Parathyroid adenoma (tissue), 2 donors: ENCODE measurements at regions not wholly inside any gene's neighbourhood (a gene's known extent, or its start where the extent isn't known, plus 50 kb on each side); places are given as distances from the start of the nearest gene placed in this dataset.

Experiments
- H2AFZ ChIP-seq: fragments of 300-600 bp; sonication (generic); one replicate; pipeline ENCODE4 v1.7.0; 2017; ENCODE audit warnings: antibody characterized with exemption, mild to moderate bottlenecking
- H3K27ac ChIP-seq: fragments of 300-600 bp; sonication (generic); one replicate; pipeline ENCODE4 v1.7.0; 2017
- H3K27me3 ChIP-seq: fragments of 300-600 bp; sonication (generic); one replicate; pipeline ENCODE4 v1.7.0; 2017; ENCODE audit warnings: low read length; ENCODE audit not compliant: control insufficient read depth, insufficient read depth
- H3K36me3 ChIP-seq: fragments of 300-600 bp; sonication (generic); one replicate; pipeline ENCODE4 v1.7.0; 2017; ENCODE audit warnings: low read length; ENCODE audit not compliant: control insufficient read depth, insufficient read depth
- H3K4me1 ChIP-seq: fragments of 300-600 bp; sonication (generic); one replicate; pipeline ENCODE4 v1.7.0; 2017; ENCODE audit warnings: control low read depth
- H3K4me2 ChIP-seq: fragments of 300-600 bp; sonication (generic); one replicate; pipeline ENCODE4 v1.7.0; 2017; ENCODE audit warnings: low read length
- H3K4me3 ChIP-seq: fragments of 300-600 bp; sonication (generic); one replicate; pipeline ENCODE4 v1.7.0; 2017; ENCODE audit warnings: low read depth, low read length
- H3K79me2 ChIP-seq: fragments of 300-600 bp; sonication (generic); one replicate; pipeline ENCODE4 v1.7.0; 2017; ENCODE audit warnings: control low read depth
- H3K9ac ChIP-seq: fragments of 300-600 bp; sonication (generic); one replicate; pipeline ENCODE4 v1.7.0; 2017; ENCODE audit warnings: mild to moderate bottlenecking
- H3K9me3 ChIP-seq: fragments of 300-600 bp; sonication (generic); one replicate; pipeline ENCODE4 v1.7.0; 2017; ENCODE audit warnings: low read length; ENCODE audit not compliant: control insufficient read depth
- CTCF ChIP-seq: fragments of 300-600 bp; sonication (generic); IDR thresholded peaks from one replicate; pipeline ENCODE4 v1.7.0; 2017; ENCODE audit warnings: antibody characterized with exemption, mild to moderate bottlenecking
- donor health status: primary hyperparathyroidism.

GRCh38 chr11:70566768-70567530 lies 168.6 kb downstream of the CTTN start:
- H3K9ac ChIP-seq = no peak overlapping the region
- H3K4me1 ChIP-seq = no peaks in the 10 kb centered on the region
- H3K27me3 ChIP-seq = no peaks in the 10 kb centered on the region

GRCh38 chr11:70567680-70568034 lies 169.3 kb downstream of the CTTN start:
- Histone ChIP-seq H3K4me2 (no peak overlapping the region), H3K9ac (no peak overlapping the region), H3K27ac (no peak overlapping the region), H3K36me3 (no peaks in the 10 kb centered on the region), H3K4me3 (no peak overlapping the region), H3K9me3 (no peaks in the 10 kb centered on the region), H3K4me1 (no peaks in the 10 kb centered on the region), H3K27me3 (no peaks in the 10 kb centered on the region), H3K79me2 (no peaks in the 10 kb centered on the region), H2AFZ (peak overlapping the region; percentile 82)
- TF ChIP-seq CTCF = no peak

More at GRCh38 chr11:70566768-70567530, 168.6 kb downstream of the CTTN start:
- H3K9me3 ChIP-seq = no peaks in the 10 kb centered on the region
- no peak overlapping the region for H3K27ac ChIP-seq
- no peak overlapping the region for H3K4me3 ChIP-seq
- no peaks in the 10 kb centered on the region for H3K79me2 ChIP-seq
- TF ChIP-seq CTCF = no peak
- no peak overlapping the region for H2AFZ ChIP-seq
- H3K36me3 ChIP-seq = no peaks in the 10 kb centered on the region
- no peak overlapping the region for H3K4me2 ChIP-seq

GRCh38 chr11:70568035-70568813 lies 169.9 kb downstream of the CTTN start:
- Histone ChIP-seq H3K4me2 (peak overlapping the region; percentile 47), H2AFZ (peak overlapping the region; percentile 82), H3K27ac (peak overlapping the region; percentile 16), H3K9me3 (no peaks in the 10 kb centered on the region), H3K4me1 (no peaks in the 10 kb centered on the region), H3K27me3 (no peaks in the 10 kb centered on the region), H3K79me2 (no peaks in the 10 kb centered on the region), H3K36me3 (no peaks in the 10 kb centered on the region), H3K9ac (no peak overlapping the region), H3K4me3 (peak overlapping the region; percentile 5)
- no peak for TF ChIP-seq CTCF

GRCh38 chr11:70568814-70569617 lies 170.7 kb downstream of the CTTN start:
- Histone ChIP-seq H3K9ac (no peak overlapping the region), H3K4me3 (no peak overlapping the region), H3K9me3 (no peaks in the 10 kb centered on the region), H3K27me3 (no peaks in the 10 kb centered on the region), H3K36me3 (no peaks in the 10 kb centered on the region), H3K27ac (no peak overlapping the region), H2AFZ (peak overlapping the region; percentile 82), H3K4me1 (no peaks in the 10 kb centered on the region), H3K4me2 (no peak overlapping the region), H3K79me2 (no peaks in the 10 kb centered on the region)
- TF ChIP-seq CTCF = no peak
